Activated CD8-positive, alpha-beta T cell treated with anti-CD3 and anti-CD28 coated beads for 36 hours (primary cell): ENCODE measurements at regions not wholly inside any gene's neighbourhood (a gene's known extent, or its start where the extent isn't known, plus 50 kb on each side); places are given as distances from the start of the nearest gene placed in this dataset.

Source experiments
- ATAC-seq: fragments of 200-7000 bp; cut with Tn5 transposase; one replicate; pipeline ENCODE4 v1.10.0; 2021; ENCODE audit warnings: mild to moderate bottlenecking, moderate library complexity
- CTCF ChIA-PET: fragments of 350-600 bp; sonication (Branson Sonifier 250); formaldehyde crosslinking; loops from one replicate; lab custom pipeline; 2021; ENCODE audit warnings: antibody characterized with exemption; lab: Charles Lee
- POLR2A ChIA-PET: fragments of 350-600 bp; sonication (Branson Sonifier 250); formaldehyde crosslinking; loops from one replicate; lab custom pipeline; 2021; ENCODE audit warnings: antibody characterized with exemption; lab: Charles Lee
- DNase-seq: peaks from one replicate; pipeline ENCODE4 v3.0.0-alpha.2; 2020
- H3K27ac Mint-ChIP-seq: one replicate; pipeline ENCODE4 v1.8.0; 2021; ENCODE audit warnings: mild to moderate bottlenecking, mixed read lengths
- H3K27me3 Mint-ChIP-seq: one replicate; pipeline ENCODE4 v1.8.0; 2021; ENCODE audit warnings: mixed read lengths
- H3K36me3 Mint-ChIP-seq: one replicate; pipeline ENCODE4 v1.8.0; 2021; ENCODE audit warnings: low read depth, mixed read lengths
- H3K4me1 Mint-ChIP-seq: one replicate; pipeline ENCODE4 v1.8.0; 2021; ENCODE audit warnings: low read depth, mixed read lengths
- H3K4me3 Mint-ChIP-seq: one replicate; pipeline ENCODE4 v1.8.0; 2021; ENCODE audit warnings: mild to moderate bottlenecking, moderate library complexity, mixed read lengths
- H3K9me3 Mint-ChIP-seq: one replicate; pipeline ENCODE4 v1.8.0; 2021; ENCODE audit warnings: mixed read lengths
- CTCF ChIP-seq: fragments of 200-600 bp; IDR thresholded peaks from one replicate; pipeline ENCODE4 v1.8.0; 2022; ENCODE audit warnings: antibody characterized with exemption, mild to moderate bottlenecking
- intact Hi-C: fragments of 100-400 bp; cut with micrococcal nuclease; formaldehyde crosslinking; loops from one replicate; pipeline ENCODE4 v1.10.0; 2022

- Mint-ChIP-seq H3K36me3 (no peaks in the 10 kb centered on the region), H3K9me3 (peaks cover under 1% of the 10 kb centered on the region), H3K4me1 (no peaks in the 10 kb centered on the region), H3K4me3 (no peak overlapping the region), H3K27ac (no peak overlapping the region), H3K27me3 (no peaks in the 10 kb centered on the region)
- POLR2A ChIA-PET = no interaction called here
- no peak for DNase-seq
- CTCF ChIA-PET = no interaction called here
- no peak for TF ChIP-seq CTCF
- intact Hi-C loops = no loop called here
- ATAC-seq = no peak
Measured at GRCh38 chr12:118746176-118746575, 235.2 kb upstream of the SRRM4 start.

- DNase-seq (no peak), ATAC-seq (no peak)
- Mint-ChIP-seq H3K27ac (no peak overlapping the region), H3K4me3 (no peak overlapping the region), H3K27me3 (no peaks in the 10 kb centered on the region), H3K9me3 (peaks cover 6% of the 10 kb centered on the region), H3K36me3 (no peaks in the 10 kb centered on the region), H3K4me1 (no peaks in the 10 kb centered on the region)
- no peak for TF ChIP-seq CTCF
- CTCF ChIA-PET = no interaction called here
- POLR2A ChIA-PET = interaction anchor here (0.7 kb wide), 1 partner anchor 40 kb away, joined by 3 read pairs; no protein-coding TSS in a partner anchor
- intact Hi-C loops = no loop called here
Measured at GRCh38 chr12:118746960-118747359, 234.4 kb upstream of the SRRM4 start.

- DNase-seq (no peak), ATAC-seq (no peak)
- no peaks in the 10 kb centered on the region for H3K27me3 Mint-ChIP-seq
- H3K36me3 Mint-ChIP-seq = no peaks in the 10 kb centered on the region
- ChIA-PET CTCF (no interaction called here), POLR2A (interaction anchor here (0.7 kb wide), 1 partner anchor 39 kb away, joined by 3 read pairs; no protein-coding TSS in a partner anchor)
- H3K9me3 Mint-ChIP-seq = peaks cover 7% of the 10 kb centered on the region
- no peak overlapping the region for H3K4me3 Mint-ChIP-seq
- H3K27ac Mint-ChIP-seq = no peak overlapping the region
- no peaks in the 10 kb centered on the region for H3K4me1 Mint-ChIP-seq
- no peak for TF ChIP-seq CTCF
- intact Hi-C loops = no loop called here
Measured at GRCh38 chr12:118747771-118748170, 233.6 kb upstream of the SRRM4 start.

- Mint-ChIP-seq H3K27ac (no peak overlapping the region), H3K9me3 (peaks cover 7% of the 10 kb centered on the region), H3K4me1 (no peaks in the 10 kb centered on the region), H3K27me3 (no peaks in the 10 kb centered on the region), H3K36me3 (no peaks in the 10 kb centered on the region), H3K4me3 (no peak overlapping the region)
- intact Hi-C loops = no loop called here
- POLR2A ChIA-PET = no interaction called here
- no peak for ATAC-seq
- DNase-seq = no peak
- CTCF ChIA-PET = no interaction called here
- no peak for TF ChIP-seq CTCF
Measured at GRCh38 chr12:118748478-118749380, 232.6 kb upstream of the SRRM4 start.

- no peak overlapping the region for H3K4me3 Mint-ChIP-seq
- ChIA-PET CTCF (no interaction called here), POLR2A (no interaction called here)
- H3K27me3 Mint-ChIP-seq = no peaks in the 10 kb centered on the region
- H3K4me1 Mint-ChIP-seq = no peaks in the 10 kb centered on the region
- H3K9me3 Mint-ChIP-seq = peaks cover 7% of the 10 kb centered on the region
- H3K27ac Mint-ChIP-seq = no peak overlapping the region
- DNase-seq = no peak
- ATAC-seq = no peak
- H3K36me3 Mint-ChIP-seq = no peaks in the 10 kb centered on the region
- intact Hi-C loops = no loop called here
- no peak for TF ChIP-seq CTCF
Measured at GRCh38 chr12:118749646-118750045, 231.7 kb upstream of the SRRM4 start.
